GM23338 (cell line): ENCODE measurements at regions not wholly inside any gene's neighbourhood (a gene's known extent, or its start where the extent isn't known, plus 50 kb on each side); places are given as distances from the start of the nearest gene placed in this dataset.

Experiments
- ATAC-seq: fragments of 200-7000 bp; cut with Tn5 transposase; 3 replicates; pipeline ENCODE4 v1.9.1; 2020
- DNase-seq: peaks from one replicate; pipeline ENCODE4 v3.0.0-alpha.2; 2015; ENCODE audit warnings: low spot score
- H2AFZ ChIP-seq: fragments of 200-600 bp; sonication (generic); 2 replicates; pipeline ENCODE4 v1.8.0; 2016; ENCODE audit warnings: antibody characterized with exemption, mild to moderate bottlenecking, moderate library complexity
- H3F3A ChIP-seq: fragments of 200-600 bp; sonication (generic); replicated peaks from 2 replicates; pipeline ENCODE4 v1.8.0; 2017; ENCODE audit warnings: antibody characterized with exemption, mixed run types, low read depth
- H3K27ac ChIP-seq: fragments of 200-600 bp; sonication (generic); 2 replicates; pipeline ENCODE4 v1.6.1; 2016; ENCODE audit warnings: low read depth
- H3K27me3 ChIP-seq: fragments of 200-600 bp; sonication (generic); 2 replicates; pipeline ENCODE4 v1.8.0; 2016; ENCODE audit warnings: mild to moderate bottlenecking, mixed run types, moderate library complexity; ENCODE audit not compliant: insufficient read depth
- H3K36me3 ChIP-seq: fragments of 200-600 bp; sonication (generic); 2 replicates; pipeline ENCODE4 v1.8.0; 2016; ENCODE audit warnings: mild to moderate bottlenecking; ENCODE audit not compliant: insufficient read depth
- H3K4me1 ChIP-seq: fragments of 200-600 bp; sonication (generic); 2 replicates; pipeline ENCODE4 v1.8.0; 2016; ENCODE audit warnings: mild to moderate bottlenecking, moderate library complexity; ENCODE audit not compliant: insufficient read depth
- H3K4me2 ChIP-seq: fragments of 200-600 bp; sonication (generic); 2 replicates; pipeline ENCODE4 v1.7.1; 2017; ENCODE audit warnings: mixed run types
- H3K4me3 ChIP-seq: fragments of 200-600 bp; sonication (generic); 2 replicates; pipeline ENCODE4 v1.6.1; 2016; ENCODE audit warnings: mixed run types
- H3K79me2 ChIP-seq: fragments of 200-600 bp; sonication (generic); replicated peaks from 2 replicates; pipeline ENCODE4 v1.8.0; 2017; ENCODE audit warnings: mild to moderate bottlenecking; ENCODE audit not compliant: insufficient read depth
- H3K9me2 ChIP-seq: fragments of 200-600 bp; sonication (generic); 2 replicates; pipeline ENCODE4 v1.8.0; 2017; ENCODE audit not compliant: insufficient read depth
- H4K20me1 ChIP-seq: fragments of 200-600 bp; sonication (generic); replicated peaks from 2 replicates; pipeline ENCODE4 v1.8.0; 2017; ENCODE audit warnings: mild to moderate bottlenecking; ENCODE audit not compliant: insufficient read depth
- H3K27ac Mint-ChIP-seq: 2 replicates; pipeline ENCODE4 v1.8.0; 2020; ENCODE audit warnings: inconsistent platforms, mild to moderate bottlenecking, moderate library complexity, mixed read lengths
- H3K27me3 Mint-ChIP-seq: 3 replicates; pipeline ENCODE4 v1.8.0; 2022; ENCODE audit warnings: low read depth, mild to moderate bottlenecking, moderate library complexity, mixed read lengths, inconsistent platforms; ENCODE audit not compliant: insufficient read depth, poor library complexity
- H3K36me3 Mint-ChIP-seq: 3 replicates; pipeline ENCODE4 v1.8.0; 2021; ENCODE audit warnings: low read depth, mild to moderate bottlenecking, inconsistent platforms, moderate library complexity, mixed read lengths
- H3K4me1 Mint-ChIP-seq: 3 replicates; pipeline ENCODE4 v1.8.0; 2020; ENCODE audit warnings: mild to moderate bottlenecking, inconsistent platforms, mixed read lengths
- H3K4me3 Mint-ChIP-seq: 3 replicates; pipeline ENCODE4 v1.8.0; 2021; ENCODE audit warnings: moderate library complexity, mild to moderate bottlenecking, inconsistent platforms, mixed read lengths
- H3K9me3 Mint-ChIP-seq: 3 replicates; pipeline ENCODE4 v1.8.0; 2020; ENCODE audit warnings: moderate library complexity, mild to moderate bottlenecking, inconsistent platforms, mixed read lengths
- EZH2 ChIP-seq: fragments of 200-600 bp; sonication (generic); IDR thresholded peaks from one replicate; pipeline ENCODE4 v1.8.0; 2017; ENCODE audit warnings: antibody characterized with exemption, mild to moderate bottlenecking, low read depth; ENCODE audit not compliant: unreplicated experiment
- NANOG ChIP-seq: IDR thresholded peaks from 2 replicates; pipeline ENCODE4 v1.6.1; 2016; ENCODE audit warnings: antibody characterized with exemption, borderline replicate concordance
- POLR2AphosphoS5 ChIP-seq: IDR thresholded peaks from 2 replicates; pipeline ENCODE4 v1.6.1; 2016; ENCODE audit warnings: antibody characterized with exemption, low read depth
- ZNF114 ChIP-seq: fragments of 250-450 bp; sonication (Bioruptor Pico); IDR thresholded peaks from 2 replicates; pipeline ENCODE4 v1.5.0; 2020; ENCODE audit warnings: mild to moderate bottlenecking, moderate library complexity
- ZNF462 ChIP-seq: fragments of 250-450 bp; sonication (Bioruptor Pico); IDR thresholded peaks from 2 replicates; pipeline ENCODE4 v1.5.0; 2020; ENCODE audit warnings: mild to moderate bottlenecking, moderate library complexity

- no peak for TF ChIP-seq ZNF462 (CRISPR knock-in tag)
These were observed 134.5 kb upstream of the SPRY1 start (continued) for GRCh38 chr4:123262080-123262479.

GRCh38 chr4:123265443-123265842 lies 131.2 kb upstream of the SPRY1 start:
- peaks cover 4% of the 10 kb centered on the region; the same call in 2 of the 3 replicates for H3K4me1 Mint-ChIP-seq
- no peak overlapping the region for H3K4me3 ChIP-seq
- H3F3A ChIP-seq = no peaks in the 10 kb centered on the region
- H3K27me3 Mint-ChIP-seq = no peaks in the 10 kb centered on the region
- no peak overlapping the region for H3K27ac Mint-ChIP-seq
- H3K4me2 ChIP-seq = no peak overlapping the region
- no peak overlapping the region for H3K4me3 Mint-ChIP-seq
- H4K20me1 ChIP-seq = no peaks in the 10 kb centered on the region
- H3K36me3 Mint-ChIP-seq = no peaks in the 10 kb centered on the region
- H3K79me2 ChIP-seq = no peaks in the 10 kb centered on the region
- no peaks in the 10 kb centered on the region; the same call in 2 of the 3 replicates for H3K9me3 Mint-ChIP-seq
- ATAC-seq (no peak), DNase-seq (no peak)
- no peaks in the 10 kb centered on the region for H3K9me2 ChIP-seq
- H3K27ac ChIP-seq = no peak overlapping the region
- no peaks in the 10 kb centered on the region for H3K36me3 ChIP-seq
- TF ChIP-seq NANOG (no peak), POLR2AphosphoS5 (no peak), EZH2 (no peak), ZNF114 (CRISPR knock-in tag) (no peak), ZNF462 (CRISPR knock-in tag) (no peak)
- peaks cover 3% of the 10 kb centered on the region; the same call in 1 of the 2 replicates for H3K4me1 ChIP-seq
- H2AFZ ChIP-seq = no peak overlapping the region
- no peaks in the 10 kb centered on the region for H3K27me3 ChIP-seq
